MCF 10A (cell line): ENCODE measurements at regions not wholly inside any gene's neighbourhood (a gene's known extent, or its start where the extent isn't known, plus 50 kb on each side); places are given as distances from the start of the nearest gene placed in this dataset.

Source experiments
- BruUV-seq: library from RNA; stranded (reverse); fragments of 400-500 nt; replicated peaks from 2 replicates; lab custom pipeline; 2021; lab: Mats Ljungman, UMichigan
- CTCF ChIA-PET: fragments of 300-600 bp; sonication (Branson Sonifier 250); formaldehyde crosslinking; extraction: SDS; loops from one replicate; lab custom pipeline; 2021; ENCODE audit warnings: antibody characterized with exemption, inconsistent platforms; lab: Yijun Ruan, JAX
- POLR2A ChIA-PET: fragments of 300-600, 350-650 bp; sonication (Branson Sonifier 250); formaldehyde crosslinking; extraction: SDS; loops from one replicate; lab custom pipeline; 2020; ENCODE audit warnings: antibody characterized with exemption, inconsistent platforms; lab: Yijun Ruan, JAX
- DNase-seq: peaks from one replicate; pipeline ENCODE4 v3.0.0-alpha.2; 2018; ENCODE audit not compliant: unreplicated experiment
- H3K27ac Mint-ChIP-seq: one replicate; pipeline ENCODE4 v1.8.0; 2022; ENCODE audit warnings: mild to moderate bottlenecking, low read depth, mixed read lengths; ENCODE audit not compliant: unreplicated experiment
- H3K27me3 Mint-ChIP-seq: one replicate; pipeline ENCODE4 v1.8.0; 2022; ENCODE audit warnings: mixed read lengths; ENCODE audit not compliant: insufficient read depth, unreplicated experiment
- H3K36me3 Mint-ChIP-seq: one replicate; pipeline ENCODE4 v1.8.0; 2022; ENCODE audit warnings: mild to moderate bottlenecking, moderate library complexity, mixed read lengths; ENCODE audit not compliant: insufficient read depth, unreplicated experiment
- H3K4me1 Mint-ChIP-seq: one replicate; pipeline ENCODE4 v1.8.0; 2022; ENCODE audit warnings: mixed read lengths; ENCODE audit not compliant: insufficient read depth, unreplicated experiment
- H3K4me3 Mint-ChIP-seq: one replicate; pipeline ENCODE4 v1.8.0; 2022; ENCODE audit warnings: mild to moderate bottlenecking, moderate library complexity, mixed read lengths; ENCODE audit not compliant: unreplicated experiment
- H3K9me3 Mint-ChIP-seq: one replicate; pipeline ENCODE4 v1.8.0; 2022; ENCODE audit warnings: mixed read lengths; ENCODE audit not compliant: unreplicated experiment
- intact Hi-C: fragments of 100-400 bp; cut with micrococcal nuclease; formaldehyde crosslinking; loops from 2 replicates; pipeline ENCODE4 v1.14.1; 2022
- TF ChIP-seq, protein P1 (sequence below): fragments of 200-600 bp; IDR thresholded peaks from one replicate; pipeline ENCODE4 v1.8.0; 2022; ENCODE audit warnings: antibody characterized with exemption, mild to moderate bottlenecking; ENCODE audit not compliant: unreplicated experiment

DNA sequence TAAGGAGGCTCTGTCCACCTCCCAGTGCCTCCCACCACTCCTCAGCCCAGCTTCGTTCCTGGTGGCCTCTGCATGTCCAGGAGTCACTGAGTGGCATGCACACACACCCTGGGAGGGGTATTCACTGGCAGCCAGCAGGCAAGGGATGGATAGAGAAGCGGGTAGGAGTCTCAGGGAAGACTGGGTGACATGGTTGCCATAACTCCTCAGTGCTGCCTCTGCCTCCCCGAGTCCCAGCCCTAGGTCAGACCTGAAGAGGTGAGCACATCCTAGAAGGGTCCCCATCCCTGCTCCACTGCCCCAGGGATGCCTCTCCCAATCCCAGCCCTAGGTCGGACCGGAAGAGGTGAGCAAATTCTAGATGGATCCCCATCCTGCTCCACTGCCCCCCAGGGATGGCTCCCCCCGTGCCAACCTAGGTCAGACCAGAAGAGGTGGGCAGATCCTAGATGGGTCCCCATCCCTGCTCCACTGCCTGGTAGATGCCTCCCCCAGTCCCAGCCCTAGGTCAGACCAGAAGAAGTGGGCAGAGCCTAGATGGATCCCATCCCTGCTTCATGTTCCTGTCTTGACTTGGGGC, 197.0 kb downstream of the IRF8 start:
- Mint-ChIP-seq H3K4me1 (no peaks in the 10 kb centered on the region), H3K9me3 (no peaks in the 10 kb centered on the region), H3K36me3 (no peaks in the 10 kb centered on the region), H3K27me3 (peaks cover 39% of the 10 kb centered on the region), H3K27ac (no peak overlapping the region), H3K4me3 (no peak overlapping the region)
- intact Hi-C loops = no loop called here
- TF ChIP-seq, protein P1, sequence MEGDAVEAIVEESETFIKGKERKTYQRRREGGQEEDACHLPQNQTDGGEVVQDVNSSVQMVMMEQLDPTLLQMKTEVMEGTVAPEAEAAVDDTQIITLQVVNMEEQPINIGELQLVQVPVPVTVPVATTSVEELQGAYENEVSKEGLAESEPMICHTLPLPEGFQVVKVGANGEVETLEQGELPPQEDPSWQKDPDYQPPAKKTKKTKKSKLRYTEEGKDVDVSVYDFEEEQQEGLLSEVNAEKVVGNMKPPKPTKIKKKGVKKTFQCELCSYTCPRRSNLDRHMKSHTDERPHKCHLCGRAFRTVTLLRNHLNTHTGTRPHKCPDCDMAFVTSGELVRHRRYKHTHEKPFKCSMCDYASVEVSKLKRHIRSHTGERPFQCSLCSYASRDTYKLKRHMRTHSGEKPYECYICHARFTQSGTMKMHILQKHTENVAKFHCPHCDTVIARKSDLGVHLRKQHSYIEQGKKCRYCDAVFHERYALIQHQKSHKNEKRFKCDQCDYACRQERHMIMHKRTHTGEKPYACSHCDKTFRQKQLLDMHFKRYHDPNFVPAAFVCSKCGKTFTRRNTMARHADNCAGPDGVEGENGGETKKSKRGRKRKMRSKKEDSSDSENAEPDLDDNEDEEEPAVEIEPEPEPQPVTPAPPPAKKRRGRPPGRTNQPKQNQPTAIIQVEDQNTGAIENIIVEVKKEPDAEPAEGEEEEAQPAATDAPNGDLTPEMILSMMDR = no peak
- BruUV-seq = no TSS peak
- POLR2A ChIA-PET = no interaction called here
- no peak for DNase-seq
- CTCF ChIA-PET = interaction anchor here (0.7 to 1.3 kb wide), 2 partner anchors 9 to 422 kb away, joined by 3 to 5 read pairs; no protein-coding TSS in a partner anchor

DNA sequence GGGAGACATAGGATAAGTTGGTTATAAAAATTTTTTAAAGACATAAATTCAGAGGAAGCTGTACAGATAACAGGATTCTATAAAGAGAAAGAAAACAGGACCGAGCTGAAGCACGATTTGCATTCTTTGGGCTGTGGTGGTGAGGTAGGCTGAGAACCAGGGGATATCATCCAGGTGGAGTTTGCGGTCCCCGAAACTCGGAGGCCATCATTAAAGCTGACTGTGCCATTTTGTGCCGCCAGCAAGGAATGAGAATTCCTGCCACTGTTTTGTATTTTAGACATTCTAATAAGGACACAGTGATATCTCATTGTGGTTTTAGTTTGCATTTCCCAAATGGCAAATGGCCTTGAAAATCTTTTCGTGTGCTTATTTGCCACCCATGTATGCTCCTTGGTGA, 197.9 kb downstream of the IRF8 start:
- H3K36me3 Mint-ChIP-seq = no peaks in the 10 kb centered on the region
- TF ChIP-seq, protein P1 = no peak
- no peak overlapping the region for H3K4me3 Mint-ChIP-seq
- intact Hi-C loops = no loop called here
- H3K27ac Mint-ChIP-seq = no peak overlapping the region
- H3K27me3 Mint-ChIP-seq = peaks cover 36% of the 10 kb centered on the region
- no peaks in the 10 kb centered on the region for H3K4me1 Mint-ChIP-seq
- ChIA-PET CTCF (interaction anchor here (0.7 kb wide), 1 partner anchor 9 kb away, joined by 5 read pairs; no protein-coding TSS in a partner anchor), POLR2A (no interaction called here)
- H3K9me3 Mint-ChIP-seq = no peaks in the 10 kb centered on the region
- BruUV-seq = no TSS peak
- no peak for DNase-seq

DNA sequence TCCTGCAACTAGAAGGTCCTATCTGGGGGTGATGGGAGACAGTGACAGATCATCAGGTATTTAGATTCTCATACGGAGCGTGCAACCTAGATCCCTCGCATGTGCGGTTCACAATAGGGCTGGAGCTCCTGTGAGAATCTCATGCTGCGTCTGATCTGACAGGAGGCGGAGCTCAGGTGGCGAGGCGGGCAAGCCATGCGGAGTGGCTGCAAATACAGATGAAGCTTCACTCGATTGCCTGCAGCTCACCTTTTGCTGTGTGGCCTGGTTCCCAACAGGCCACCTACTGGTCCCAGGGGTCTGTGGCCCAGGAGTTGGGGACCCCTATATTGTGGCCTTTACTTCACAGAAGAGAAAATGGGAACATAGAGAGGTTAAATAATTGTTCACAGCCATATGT, 200.4 kb downstream of the IRF8 start:
- CTCF ChIA-PET = interaction anchor here (0.6 kb wide), 1 partner anchor 289 kb away, joined by 3 read pairs; no protein-coding TSS in a partner anchor
- Mint-ChIP-seq H3K4me3 (no peak overlapping the region), H3K36me3 (no peaks in the 10 kb centered on the region), H3K27ac (no peak overlapping the region), H3K4me1 (no peaks in the 10 kb centered on the region), H3K27me3 (peaks cover 51% of the 10 kb centered on the region), H3K9me3 (no peaks in the 10 kb centered on the region)
- no peak for DNase-seq
- intact Hi-C loops = no loop called here
- BruUV-seq = no TSS peak
- TF ChIP-seq, protein P1 = no peak
- POLR2A ChIA-PET = interaction anchor here (0.6 kb wide), 1 partner anchor 712 kb away, joined by 3 read pairs; no protein-coding TSS in a partner anchor

DNA sequence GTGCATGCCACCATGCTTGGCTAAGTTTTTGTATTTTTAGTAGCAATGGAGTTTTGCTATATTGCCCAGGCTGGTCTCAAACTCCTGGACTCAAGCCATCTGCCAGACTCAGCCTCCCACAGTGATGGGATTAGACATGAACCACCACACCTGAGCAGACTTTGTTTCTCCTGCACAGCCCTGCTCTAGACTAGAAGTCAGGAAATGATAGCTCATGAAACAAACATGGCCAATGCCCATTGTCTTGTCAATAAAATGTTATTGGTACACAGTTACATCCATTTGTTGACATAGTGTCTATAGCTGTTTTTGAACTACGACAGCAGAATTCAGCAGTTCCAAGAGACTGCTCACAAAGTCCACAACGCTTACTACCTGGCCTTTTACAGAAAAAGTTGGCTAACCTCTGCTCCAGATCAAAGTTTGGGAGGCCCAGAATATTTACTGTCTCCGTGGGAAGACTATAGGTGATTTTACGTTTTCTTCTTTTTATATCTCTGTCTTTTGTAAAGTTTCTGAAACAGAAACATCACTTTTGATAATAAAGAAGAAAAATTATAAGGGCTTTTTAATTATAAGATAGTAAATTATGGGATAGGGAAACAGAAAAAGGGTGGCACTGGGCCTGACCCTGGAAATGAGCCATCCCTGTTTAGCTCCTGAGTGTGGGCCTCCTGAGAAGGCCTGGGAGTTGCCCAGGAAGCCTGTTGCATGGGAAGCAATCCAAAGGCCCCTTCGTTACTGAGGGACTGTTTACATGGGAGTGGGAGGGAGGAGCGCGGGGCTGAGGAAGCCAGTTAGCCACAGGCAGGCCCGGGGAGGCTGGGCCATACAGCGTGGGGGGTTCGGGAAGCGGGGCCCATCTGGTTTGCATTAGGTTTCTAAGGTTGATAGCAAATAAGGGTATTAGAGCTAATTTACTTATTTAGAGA, 201.5 kb downstream of the IRF8 start:
- ChIA-PET POLR2A (no interaction called here), CTCF (interaction anchor here (0.6 to 1.3 kb wide), 2 partner anchors 28 to 420 kb away, joined by 4 to 5 read pairs; no protein-coding TSS in a partner anchor)
- H3K4me1 Mint-ChIP-seq = no peaks in the 10 kb centered on the region
- no peak overlapping the region for H3K27ac Mint-ChIP-seq
- H3K9me3 Mint-ChIP-seq = no peaks in the 10 kb centered on the region
- TF ChIP-seq, protein P1 = no peak
- intact Hi-C loops = no loop called here
- H3K27me3 Mint-ChIP-seq = peaks cover 51% of the 10 kb centered on the region
- no peak overlapping the region for H3K4me3 Mint-ChIP-seq
- no peak for DNase-seq
- BruUV-seq = no TSS peak
- no peaks in the 10 kb centered on the region for H3K36me3 Mint-ChIP-seq
